ENCODE measurements at regions not wholly inside any gene's neighbourhood (a gene's known extent, or its start where the extent isn't known, plus 50 kb on each side); places are given as distances from the start of the nearest gene placed in this dataset.

DNA sequence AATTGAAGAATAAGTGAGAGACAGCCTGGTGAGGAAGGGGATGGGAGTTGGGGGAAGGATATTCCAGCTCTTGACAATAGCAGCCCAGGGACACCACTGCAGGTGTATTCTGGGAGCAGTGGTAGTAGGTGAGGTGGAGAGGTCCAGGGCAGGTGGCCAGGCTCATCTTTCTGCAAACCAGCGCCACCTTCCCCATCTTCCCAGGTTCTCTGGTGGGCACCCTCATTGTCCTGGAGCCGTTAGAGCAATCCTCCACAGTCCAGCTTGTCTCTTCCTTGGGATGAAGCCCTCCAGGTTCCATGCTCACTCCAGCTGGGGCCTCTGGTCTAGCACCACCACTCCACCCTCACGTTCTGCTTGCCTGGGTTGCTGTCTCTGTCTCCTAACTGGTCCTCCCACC is 97.0 kb downstream of the IER5 start:
- TF ChIP-seq, protein P1, sequence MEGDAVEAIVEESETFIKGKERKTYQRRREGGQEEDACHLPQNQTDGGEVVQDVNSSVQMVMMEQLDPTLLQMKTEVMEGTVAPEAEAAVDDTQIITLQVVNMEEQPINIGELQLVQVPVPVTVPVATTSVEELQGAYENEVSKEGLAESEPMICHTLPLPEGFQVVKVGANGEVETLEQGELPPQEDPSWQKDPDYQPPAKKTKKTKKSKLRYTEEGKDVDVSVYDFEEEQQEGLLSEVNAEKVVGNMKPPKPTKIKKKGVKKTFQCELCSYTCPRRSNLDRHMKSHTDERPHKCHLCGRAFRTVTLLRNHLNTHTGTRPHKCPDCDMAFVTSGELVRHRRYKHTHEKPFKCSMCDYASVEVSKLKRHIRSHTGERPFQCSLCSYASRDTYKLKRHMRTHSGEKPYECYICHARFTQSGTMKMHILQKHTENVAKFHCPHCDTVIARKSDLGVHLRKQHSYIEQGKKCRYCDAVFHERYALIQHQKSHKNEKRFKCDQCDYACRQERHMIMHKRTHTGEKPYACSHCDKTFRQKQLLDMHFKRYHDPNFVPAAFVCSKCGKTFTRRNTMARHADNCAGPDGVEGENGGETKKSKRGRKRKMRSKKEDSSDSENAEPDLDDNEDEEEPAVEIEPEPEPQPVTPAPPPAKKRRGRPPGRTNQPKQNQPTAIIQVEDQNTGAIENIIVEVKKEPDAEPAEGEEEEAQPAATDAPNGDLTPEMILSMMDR (conservative IDR thresholded peaks at IDR 0.05), result no peak
- TF ChIP-seq ZFX (IDR thresholded peaks at IDR 0.05), result no peak

All from C4-2B (cell line).